C4-2B (cell line): ENCODE measurements at regions not wholly inside any gene's neighbourhood (a gene's known extent, or its start where the extent isn't known, plus 50 kb on each side); places are given as distances from the start of the nearest gene placed in this dataset.

Source experiments
- ZFX ChIP-seq: fragments of 450-650 bp; IDR thresholded peaks from 2 replicates; pipeline ENCODE4 v1.6.1; 2017
- TF ChIP-seq, protein P1 (sequence below): fragments of 450-650 bp; conservative IDR thresholded peaks from 2 replicates; pipeline ENCODE4 v1.5.1; 2017; ENCODE audit warnings: mild to moderate bottlenecking

DNA sequence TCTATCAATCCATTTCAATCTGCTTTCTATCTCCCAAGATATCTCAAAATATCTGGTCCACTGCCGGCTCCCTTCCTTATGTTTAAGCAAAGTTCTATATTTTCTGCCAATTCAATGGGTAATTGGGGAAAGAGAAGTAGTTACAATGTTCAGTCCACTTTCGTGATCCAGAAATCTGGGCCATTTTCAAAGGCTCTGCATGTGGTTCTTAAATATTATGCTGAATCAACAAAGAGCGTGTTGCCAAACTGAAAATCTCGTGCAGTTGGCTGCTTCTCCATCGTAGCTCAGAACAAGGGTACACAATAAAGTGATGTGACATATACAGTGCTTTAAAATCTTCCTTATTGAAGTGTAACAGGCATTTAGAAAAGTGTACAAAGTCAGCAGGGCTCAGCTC, 863.1 kb downstream of the RNF144A start:
- TF ChIP-seq, protein P1, sequence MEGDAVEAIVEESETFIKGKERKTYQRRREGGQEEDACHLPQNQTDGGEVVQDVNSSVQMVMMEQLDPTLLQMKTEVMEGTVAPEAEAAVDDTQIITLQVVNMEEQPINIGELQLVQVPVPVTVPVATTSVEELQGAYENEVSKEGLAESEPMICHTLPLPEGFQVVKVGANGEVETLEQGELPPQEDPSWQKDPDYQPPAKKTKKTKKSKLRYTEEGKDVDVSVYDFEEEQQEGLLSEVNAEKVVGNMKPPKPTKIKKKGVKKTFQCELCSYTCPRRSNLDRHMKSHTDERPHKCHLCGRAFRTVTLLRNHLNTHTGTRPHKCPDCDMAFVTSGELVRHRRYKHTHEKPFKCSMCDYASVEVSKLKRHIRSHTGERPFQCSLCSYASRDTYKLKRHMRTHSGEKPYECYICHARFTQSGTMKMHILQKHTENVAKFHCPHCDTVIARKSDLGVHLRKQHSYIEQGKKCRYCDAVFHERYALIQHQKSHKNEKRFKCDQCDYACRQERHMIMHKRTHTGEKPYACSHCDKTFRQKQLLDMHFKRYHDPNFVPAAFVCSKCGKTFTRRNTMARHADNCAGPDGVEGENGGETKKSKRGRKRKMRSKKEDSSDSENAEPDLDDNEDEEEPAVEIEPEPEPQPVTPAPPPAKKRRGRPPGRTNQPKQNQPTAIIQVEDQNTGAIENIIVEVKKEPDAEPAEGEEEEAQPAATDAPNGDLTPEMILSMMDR, result no peak
- no peak for TF ChIP-seq ZFX
